ENCODE measurements at regions not wholly inside any gene's neighbourhood (a gene's known extent, or its start where the extent isn't known, plus 50 kb on each side); places are given as distances from the start of the nearest gene placed in this dataset.
A peak's percentile ranks its signal among the peaks of the same experiment; 100 is the strongest.

DNA sequence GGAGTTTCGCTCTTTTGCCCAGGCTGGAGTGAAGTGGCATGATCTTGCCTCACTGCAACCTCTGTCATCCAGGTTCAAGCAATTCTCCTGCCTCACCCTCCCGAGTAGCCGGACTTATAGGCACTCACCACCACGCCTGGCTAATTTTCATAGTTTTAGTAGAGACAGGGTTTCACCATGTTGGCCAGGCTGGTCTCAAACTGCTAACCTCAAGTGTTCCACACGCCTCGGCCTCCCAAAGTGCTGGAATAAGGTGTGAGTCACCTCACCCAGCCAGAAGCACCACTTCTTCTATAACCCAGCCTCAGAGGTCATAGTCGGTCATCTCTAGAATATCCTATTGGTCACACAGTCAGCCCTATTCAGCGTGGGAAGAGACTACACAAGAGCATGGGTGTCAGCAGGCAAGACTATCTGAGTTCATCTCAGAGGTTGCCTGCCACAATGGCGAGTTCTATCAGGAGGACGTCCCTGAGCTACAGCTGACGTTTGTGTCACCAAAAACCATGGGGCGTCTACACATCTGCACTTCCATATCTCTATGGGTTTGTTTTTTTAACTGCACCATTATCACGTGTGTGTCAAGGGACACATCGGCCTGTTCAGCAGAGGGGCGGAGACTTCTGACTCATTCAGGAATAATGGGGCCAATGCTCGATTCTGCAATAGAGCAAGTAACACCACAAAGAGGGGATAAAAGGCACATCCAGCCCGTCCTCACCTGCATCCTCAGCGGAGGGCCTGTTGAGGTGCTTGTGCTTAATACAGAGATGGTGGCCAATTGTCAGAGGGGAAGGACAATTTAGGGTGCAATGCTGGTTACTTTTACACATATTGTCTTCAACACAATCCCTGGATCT lies 256.3 kb upstream of the IRF2BP2 start (continued):
- TF ChIP-seq, protein P1, sequence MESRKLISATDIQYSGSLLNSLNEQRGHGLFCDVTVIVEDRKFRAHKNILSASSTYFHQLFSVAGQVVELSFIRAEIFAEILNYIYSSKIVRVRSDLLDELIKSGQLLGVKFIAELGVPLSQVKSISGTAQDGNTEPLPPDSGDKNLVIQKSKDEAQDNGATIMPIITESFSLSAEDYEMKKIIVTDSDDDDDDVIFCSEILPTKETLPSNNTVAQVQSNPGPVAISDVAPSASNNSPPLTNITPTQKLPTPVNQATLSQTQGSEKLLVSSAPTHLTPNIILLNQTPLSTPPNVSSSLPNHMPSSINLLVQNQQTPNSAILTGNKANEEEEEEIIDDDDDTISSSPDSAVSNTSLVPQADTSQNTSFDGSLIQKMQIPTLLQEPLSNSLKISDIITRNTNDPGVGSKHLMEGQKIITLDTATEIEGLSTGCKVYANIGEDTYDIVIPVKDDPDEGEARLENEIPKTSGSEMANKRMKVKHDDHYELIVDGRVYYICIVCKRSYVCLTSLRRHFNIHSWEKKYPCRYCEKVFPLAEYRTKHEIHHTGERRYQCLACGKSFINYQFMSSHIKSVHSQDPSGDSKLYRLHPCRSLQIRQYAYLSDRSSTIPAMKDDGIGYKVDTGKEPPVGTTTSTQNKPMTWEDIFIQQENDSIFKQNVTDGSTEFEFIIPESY (CRISPR knock-in tag; IDR thresholded peaks at IDR 0.05), result no peak
- TF ChIP-seq, protein P2, sequence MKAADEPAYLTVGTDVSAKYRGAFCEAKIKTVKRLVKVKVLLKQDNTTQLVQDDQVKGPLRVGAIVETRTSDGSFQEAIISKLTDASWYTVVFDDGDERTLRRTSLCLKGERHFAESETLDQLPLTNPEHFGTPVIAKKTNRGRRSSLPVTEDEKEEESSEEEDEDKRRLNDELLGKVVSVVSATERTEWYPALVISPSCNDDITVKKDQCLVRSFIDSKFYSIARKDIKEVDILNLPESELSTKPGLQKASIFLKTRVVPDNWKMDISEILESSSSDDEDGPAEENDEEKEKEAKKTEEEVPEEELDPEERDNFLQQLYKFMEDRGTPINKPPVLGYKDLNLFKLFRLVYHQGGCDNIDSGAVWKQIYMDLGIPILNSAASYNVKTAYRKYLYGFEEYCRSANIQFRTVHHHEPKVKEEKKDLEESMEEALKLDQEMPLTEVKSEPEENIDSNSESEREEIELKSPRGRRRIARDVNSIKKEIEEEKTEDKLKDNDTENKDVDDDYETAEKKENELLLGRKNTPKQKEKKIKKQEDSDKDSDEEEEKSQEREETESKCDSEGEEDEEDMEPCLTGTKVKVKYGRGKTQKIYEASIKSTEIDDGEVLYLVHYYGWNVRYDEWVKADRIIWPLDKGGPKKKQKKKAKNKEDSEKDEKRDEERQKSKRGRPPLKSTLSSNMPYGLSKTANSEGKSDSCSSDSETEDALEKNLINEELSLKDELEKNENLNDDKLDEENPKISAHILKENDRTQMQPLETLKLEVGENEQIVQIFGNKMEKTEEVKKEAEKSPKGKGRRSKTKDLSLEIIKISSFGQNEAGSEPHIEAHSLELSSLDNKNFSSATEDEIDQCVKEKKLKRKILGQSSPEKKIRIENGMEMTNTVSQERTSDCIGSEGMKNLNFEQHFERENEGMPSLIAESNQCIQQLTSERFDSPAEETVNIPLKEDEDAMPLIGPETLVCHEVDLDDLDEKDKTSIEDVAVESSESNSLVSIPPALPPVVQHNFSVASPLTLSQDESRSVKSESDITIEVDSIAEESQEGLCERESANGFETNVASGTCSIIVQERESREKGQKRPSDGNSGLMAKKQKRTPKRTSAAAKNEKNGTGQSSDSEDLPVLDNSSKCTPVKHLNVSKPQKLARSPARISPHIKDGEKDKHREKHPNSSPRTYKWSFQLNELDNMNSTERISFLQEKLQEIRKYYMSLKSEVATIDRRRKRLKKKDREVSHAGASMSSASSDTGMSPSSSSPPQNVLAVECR (CRISPR knock-in tag; IDR thresholded peaks at IDR 0.05; ENCODE audit: borderline replicate concordance), result peak; percentile 15; the same call in 1 of the 2 replicates
- TF ChIP-seq PRDM4 (CRISPR knock-in tag; IDR thresholded peaks at IDR 0.05; ENCODE audit: borderline replicate concordance) (no peak), BHLHE40 (IDR thresholded peaks at IDR 0.05; ENCODE audit: low read length) (peak; percentile 60; the same call in 1 of the 2 replicates), LRRFIP1 (CRISPR knock-in tag; conservative IDR thresholded peaks at IDR 0.05) (no peak), CEBPG (CRISPR knock-in tag; IDR thresholded peaks at IDR 0.05) (peak; percentile 48; the same call in 1 of the 2 replicates), JUN (CRISPR knock-in tag; IDR thresholded peaks at IDR 0.05) (0 out of 2 replicates have a peak, but pooled peaks have one; percentile 50), POLR2AphosphoS2 (IDR thresholded peaks at IDR 0.05; ENCODE audit: low read depth, low read length) (no peak), GTF3A (CRISPR knock-in tag; conservative IDR thresholded peaks at IDR 0.05) (no peak), SP2 (CRISPR knock-in tag; IDR thresholded peaks at IDR 0.05) (no peak), FOSL1 (CRISPR knock-in tag; IDR thresholded peaks at IDR 0.05; ENCODE audit: borderline replicate concordance) (peak; percentile 61; the same call in 1 of the 2 replicates), ZNF563 (CRISPR knock-in tag; IDR thresholded peaks at IDR 0.05) (0 out of 2 replicates have a peak, but pooled peaks have one; percentile 35), ATF7-NPFF (CRISPR knock-in tag; IDR thresholded peaks at IDR 0.05; ENCODE audit: low read depth) (0 out of 2 replicates have a peak, but pooled peaks have one; percentile 2)
